ENCODE measurements at regions not wholly inside any gene's neighbourhood (a gene's known extent, or its start where the extent isn't known, plus 50 kb on each side); places are given as distances from the start of the nearest gene placed in this dataset.

GRCh38 chr12:107622001-107622400, 63.6 kb upstream of the PWP1 start:
- no peak overlapping the region for H3K27ac ChIP-seq

GRCh38 chr12:107624493-107624892, 61.1 kb upstream of the PWP1 start:
- H3K27ac ChIP-seq: no peak overlapping the region
- TF ChIP-seq, protein P1, sequence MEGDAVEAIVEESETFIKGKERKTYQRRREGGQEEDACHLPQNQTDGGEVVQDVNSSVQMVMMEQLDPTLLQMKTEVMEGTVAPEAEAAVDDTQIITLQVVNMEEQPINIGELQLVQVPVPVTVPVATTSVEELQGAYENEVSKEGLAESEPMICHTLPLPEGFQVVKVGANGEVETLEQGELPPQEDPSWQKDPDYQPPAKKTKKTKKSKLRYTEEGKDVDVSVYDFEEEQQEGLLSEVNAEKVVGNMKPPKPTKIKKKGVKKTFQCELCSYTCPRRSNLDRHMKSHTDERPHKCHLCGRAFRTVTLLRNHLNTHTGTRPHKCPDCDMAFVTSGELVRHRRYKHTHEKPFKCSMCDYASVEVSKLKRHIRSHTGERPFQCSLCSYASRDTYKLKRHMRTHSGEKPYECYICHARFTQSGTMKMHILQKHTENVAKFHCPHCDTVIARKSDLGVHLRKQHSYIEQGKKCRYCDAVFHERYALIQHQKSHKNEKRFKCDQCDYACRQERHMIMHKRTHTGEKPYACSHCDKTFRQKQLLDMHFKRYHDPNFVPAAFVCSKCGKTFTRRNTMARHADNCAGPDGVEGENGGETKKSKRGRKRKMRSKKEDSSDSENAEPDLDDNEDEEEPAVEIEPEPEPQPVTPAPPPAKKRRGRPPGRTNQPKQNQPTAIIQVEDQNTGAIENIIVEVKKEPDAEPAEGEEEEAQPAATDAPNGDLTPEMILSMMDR (conservative IDR thresholded peaks at IDR 0.05): no peak
- TF ChIP-seq ZFX (IDR thresholded peaks at IDR 0.05): no peak

More at GRCh38 chr12:107622001-107622400, 63.6 kb upstream of the PWP1 start:
- TF ChIP-seq, protein P1 (conservative IDR thresholded peaks at IDR 0.05): peak; percentile 86
- TF ChIP-seq ZFX (IDR thresholded peaks at IDR 0.05): no peak

- no peak overlapping the region for H3K27ac ChIP-seq
- TF ChIP-seq ZFX (IDR thresholded peaks at IDR 0.05): no peak
- TF ChIP-seq, protein P1 (conservative IDR thresholded peaks at IDR 0.05): no peak
These were observed 53.9 kb upstream of the PWP1 start for GRCh38 chr12:107631715-107632114.

DNA sequence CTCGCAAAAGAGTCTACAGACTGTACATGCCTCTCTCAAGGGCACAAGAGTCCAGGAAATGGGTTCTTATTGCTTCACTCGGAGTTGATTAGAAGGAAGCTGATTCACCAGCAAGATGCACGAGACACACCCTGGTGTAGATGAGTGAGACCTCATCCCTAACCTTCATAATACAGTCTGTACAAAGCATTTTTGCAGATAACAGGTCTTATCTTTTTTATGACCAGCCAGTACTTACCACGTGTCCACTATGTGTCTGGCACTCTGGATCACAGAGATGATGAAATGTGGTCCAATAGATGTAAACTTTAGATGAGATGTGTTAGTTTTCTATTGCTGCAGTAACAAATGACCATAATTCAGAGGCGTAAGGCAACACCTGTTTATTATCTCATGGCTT, 53.4 kb upstream of the PWP1 start:
- no peak overlapping the region for H3K27ac ChIP-seq
- TF ChIP-seq, protein P1 (conservative IDR thresholded peaks at IDR 0.05): no peak

GRCh38 chr12:107634530-107634929, 51.1 kb upstream of the PWP1 start:
- no peak for TF ChIP-seq ZFX (IDR thresholded peaks at IDR 0.05)
- TF ChIP-seq, protein P1 (conservative IDR thresholded peaks at IDR 0.05): no peak
- H3K27ac ChIP-seq: no peak overlapping the region

- TF ChIP-seq, protein P1 (conservative IDR thresholded peaks at IDR 0.05): no peak
- H3K27ac ChIP-seq: no peak overlapping the region
These were observed 50.5 kb upstream of the PWP1 start for GRCh38 chr12:107635139-107635538.
